ENCODE measurements at regions not wholly inside any gene's neighbourhood (a gene's known extent, or its start where the extent isn't known, plus 50 kb on each side); places are given as distances from the start of the nearest gene placed in this dataset.

- H3K36me3 Mint-ChIP-seq: no peaks in the 10 kb centered on the region
- H3K4me1 Mint-ChIP-seq: no peaks in the 10 kb centered on the region
- H3K4me1 ChIP-seq (ENCODE audit: control insufficient read depth, insufficient read depth, low read length, poor library complexity, severe bottlenecking): no peaks in the 10 kb centered on the region
- peaks cover 0 to 4% (median 0%) of the 10 kb centered on the region in 7 donors for H3K9me3 Mint-ChIP-seq
- H3K36me3 ChIP-seq (ENCODE audit: control insufficient read depth, insufficient read depth, low read length): no peaks in the 10 kb centered on the region
- no peak overlapping the region for H3K4me3 ChIP-seq (ENCODE audit: low read depth, low read length)
- H3K9me3 ChIP-seq (ENCODE audit: control insufficient read depth in 2 of 2, low read length in 2 of 2): no peaks in the 10 kb centered on the region
- H3K27ac Mint-ChIP-seq: no peak overlapping the region
- ATAC-seq (ENCODE audit: low read depth in 2 of 2): no peak
- H3K27me3 Mint-ChIP-seq: no peaks in the 10 kb centered on the region
- H3K27ac ChIP-seq (ENCODE audit: insufficient read depth, low read length, poor library complexity, severe bottlenecking): no peak overlapping the region
- no peaks in the 10 kb centered on the region for H3K27me3 ChIP-seq (ENCODE audit: control insufficient read depth, insufficient read depth, low read length)
- no peak overlapping the region for H3K4me3 Mint-ChIP-seq
- no peak for DNase-seq
These were observed 357.4 kb downstream of the INSC start for GRCh38 chr11:15471895-15472799.

GRCh38 chr11:15473954-15474837 is 359.5 kb downstream of the INSC start:
- no peaks in the 10 kb centered on the region for H3K4me1 Mint-ChIP-seq
- H3K36me3 Mint-ChIP-seq: no peaks in the 10 kb centered on the region
- no peak overlapping the region for H3K27ac Mint-ChIP-seq
- peaks cover 0 to 4% (median 0%) of the 10 kb centered on the region in 7 donors for H3K9me3 Mint-ChIP-seq
- ATAC-seq (ENCODE audit: low read depth in 2 of 2) (no peak), DNase-seq (no peak)
- no peaks in the 10 kb centered on the region for H3K36me3 ChIP-seq (ENCODE audit: control insufficient read depth, insufficient read depth, low read length)
- no peak overlapping the region for H3K27ac ChIP-seq (ENCODE audit: insufficient read depth, low read length, poor library complexity, severe bottlenecking)
- H3K27me3 ChIP-seq (ENCODE audit: control insufficient read depth, insufficient read depth, low read length): no peaks in the 10 kb centered on the region
- no peak overlapping the region for H3K4me3 ChIP-seq (ENCODE audit: low read depth, low read length)
- H3K4me3 Mint-ChIP-seq: no peak overlapping the region
- no peaks in the 10 kb centered on the region for H3K27me3 Mint-ChIP-seq
- no peaks in the 10 kb centered on the region for H3K4me1 ChIP-seq (ENCODE audit: control insufficient read depth, insufficient read depth, low read length, poor library complexity, severe bottlenecking)
- H3K9me3 ChIP-seq (ENCODE audit: control insufficient read depth in 2 of 2, low read length in 2 of 2): no peaks in the 10 kb centered on the region

- Mint-ChIP-seq H3K36me3 (no peaks in the 10 kb centered on the region), H3K4me1 (no peaks in the 10 kb centered on the region)
These were observed 361.7 kb downstream of the INSC start for GRCh38 chr11:15476371-15476917.

GRCh38 chr11:15481871-15482270 is 367.1 kb downstream of the INSC start:
- no peaks in the 10 kb centered on the region for H3K9me3 ChIP-seq (ENCODE audit: control insufficient read depth in 2 of 2, low read length in 2 of 2)
- no peak overlapping the region for H3K27ac Mint-ChIP-seq
- H3K27me3 ChIP-seq (ENCODE audit: control insufficient read depth, insufficient read depth, low read length): no peaks in the 10 kb centered on the region
- peaks cover 0 to 3% (median 0%) of the 10 kb centered on the region in 7 donors for H3K9me3 Mint-ChIP-seq
- H3K27ac ChIP-seq (ENCODE audit: insufficient read depth, low read length, poor library complexity, severe bottlenecking): no peak overlapping the region
- H3K4me1 Mint-ChIP-seq: no peaks in the 10 kb centered on the region
- no peak overlapping the region for H3K4me3 ChIP-seq (ENCODE audit: low read depth, low read length)
- H3K36me3 Mint-ChIP-seq: no peaks in the 10 kb centered on the region
- no peaks in the 10 kb centered on the region for H3K4me1 ChIP-seq (ENCODE audit: control insufficient read depth, insufficient read depth, low read length, poor library complexity, severe bottlenecking)
- no peaks in the 10 kb centered on the region for H3K36me3 ChIP-seq (ENCODE audit: control insufficient read depth, insufficient read depth, low read length)
- DNase-seq (no peak), ATAC-seq (ENCODE audit: low read depth in 2 of 2) (no peak)
- H3K27me3 Mint-ChIP-seq: no peaks in the 10 kb centered on the region
- no peak overlapping the region for H3K4me3 Mint-ChIP-seq

More at GRCh38 chr11:15476371-15476917, 361.7 kb downstream of the INSC start:
- H3K36me3 ChIP-seq (ENCODE audit: control insufficient read depth, insufficient read depth, low read length): no peaks in the 10 kb centered on the region
- no peaks in the 10 kb centered on the region for H3K27me3 Mint-ChIP-seq
- no peaks in the 10 kb centered on the region for H3K27me3 ChIP-seq (ENCODE audit: control insufficient read depth, insufficient read depth, low read length)
- no peak overlapping the region for H3K27ac Mint-ChIP-seq
- H3K9me3 ChIP-seq (ENCODE audit: control insufficient read depth in 2 of 2, low read length in 2 of 2): no peaks in the 10 kb centered on the region
- H3K4me3 Mint-ChIP-seq: no peak overlapping the region
- DNase-seq: no peak
- no peak for ATAC-seq (ENCODE audit: low read depth in 2 of 2)
- no peak overlapping the region for H3K27ac ChIP-seq (ENCODE audit: insufficient read depth, low read length, poor library complexity, severe bottlenecking)
- no peak overlapping the region for H3K4me3 ChIP-seq (ENCODE audit: low read depth, low read length)
- H3K9me3 Mint-ChIP-seq: peaks cover 0 to 2% (median 0%) of the 10 kb centered on the region in 7 donors
- no peaks in the 10 kb centered on the region for H3K4me1 ChIP-seq (ENCODE audit: control insufficient read depth, insufficient read depth, low read length, poor library complexity, severe bottlenecking)

- no peaks in the 10 kb centered on the region for H3K27me3 ChIP-seq (ENCODE audit: control insufficient read depth, insufficient read depth, low read length)
- Mint-ChIP-seq H3K4me3 (no peak overlapping the region), H3K9me3 (peaks cover 0 to 6% (median 0%) of the 10 kb centered on the region in 7 donors), H3K36me3 (no peaks in the 10 kb centered on the region), H3K27me3 (no peaks in the 10 kb centered on the region), H3K27ac (no peak overlapping the region), H3K4me1 (no peaks in the 10 kb centered on the region)
- no peak for ATAC-seq (ENCODE audit: low read depth in 2 of 2)
- no peaks in the 10 kb centered on the region for H3K9me3 ChIP-seq (ENCODE audit: control insufficient read depth in 2 of 2, low read length in 2 of 2)
- H3K4me3 ChIP-seq (ENCODE audit: low read depth, low read length): no peak overlapping the region
- no peaks in the 10 kb centered on the region for H3K4me1 ChIP-seq (ENCODE audit: control insufficient read depth, insufficient read depth, low read length, poor library complexity, severe bottlenecking)
- no peak overlapping the region for H3K27ac ChIP-seq (ENCODE audit: insufficient read depth, low read length, poor library complexity, severe bottlenecking)
- no peaks in the 10 kb centered on the region for H3K36me3 ChIP-seq (ENCODE audit: control insufficient read depth, insufficient read depth, low read length)
- no peak for DNase-seq
These were observed 368.5 kb downstream of the INSC start for GRCh38 chr11:15483205-15483604.

- H3K27me3 Mint-ChIP-seq: no peaks in the 10 kb centered on the region
- no peak for ATAC-seq (ENCODE audit: low read depth in 2 of 2)
- Histone ChIP-seq H3K27ac (ENCODE audit: insufficient read depth, low read length, poor library complexity, severe bottlenecking) (no peak overlapping the region), H3K27me3 (ENCODE audit: control insufficient read depth, insufficient read depth, low read length) (no peaks in the 10 kb centered on the region), H3K4me3 (ENCODE audit: low read depth, low read length) (no peak overlapping the region), H3K9me3 (ENCODE audit: control insufficient read depth in 2 of 2, low read length in 2 of 2) (no peaks in the 10 kb centered on the region), H3K4me1 (ENCODE audit: control insufficient read depth, insufficient read depth, low read length, poor library complexity, severe bottlenecking) (no peaks in the 10 kb centered on the region), H3K36me3 (ENCODE audit: control insufficient read depth, insufficient read depth, low read length) (no peaks in the 10 kb centered on the region)
- H3K4me1 Mint-ChIP-seq: no peaks in the 10 kb centered on the region
- no peak overlapping the region for H3K27ac Mint-ChIP-seq
- DNase-seq: no peak
- H3K36me3 Mint-ChIP-seq: no peaks in the 10 kb centered on the region
- H3K9me3 Mint-ChIP-seq: peaks cover 0 to 6% (median 2%) of the 10 kb centered on the region in 7 donors
- no peak overlapping the region for H3K4me3 Mint-ChIP-seq
These were observed 369.7 kb downstream of the INSC start for GRCh38 chr11:15484398-15484797.

- Histone ChIP-seq H3K36me3 (ENCODE audit: control insufficient read depth, insufficient read depth, low read length) (no peaks in the 10 kb centered on the region), H3K4me3 (ENCODE audit: low read depth, low read length) (no peak overlapping the region), H3K27me3 (ENCODE audit: control insufficient read depth, insufficient read depth, low read length) (no peaks in the 10 kb centered on the region), H3K9me3 (ENCODE audit: control insufficient read depth in 2 of 2, low read length in 2 of 2) (no peaks in the 10 kb centered on the region), H3K27ac (ENCODE audit: insufficient read depth, low read length, poor library complexity, severe bottlenecking) (no peak overlapping the region), H3K4me1 (ENCODE audit: control insufficient read depth, insufficient read depth, low read length, poor library complexity, severe bottlenecking) (no peaks in the 10 kb centered on the region)
- no peak overlapping the region for H3K4me3 Mint-ChIP-seq
- ATAC-seq (ENCODE audit: low read depth in 2 of 2): no peak
- peaks cover 0 to 6% (median 2%) of the 10 kb centered on the region in 7 donors for H3K9me3 Mint-ChIP-seq
- DNase-seq: no peak
- H3K27ac Mint-ChIP-seq: no peak overlapping the region
- no peaks in the 10 kb centered on the region for H3K27me3 Mint-ChIP-seq
- H3K4me1 Mint-ChIP-seq: no peaks in the 10 kb centered on the region
- H3K36me3 Mint-ChIP-seq: no peaks in the 10 kb centered on the region
These were observed 370.7 kb downstream of the INSC start for GRCh38 chr11:15485432-15485831.

All from CD4-positive, CD25-positive, alpha-beta regulatory T cell (primary cell).